ENCODE measurements at regions not wholly inside any gene's neighbourhood (a gene's known extent, or its start where the extent isn't known, plus 50 kb on each side); places are given as distances from the start of the nearest gene placed in this dataset.
A peak's percentile ranks its signal among the peaks of the same experiment; 100 is the strongest.

DNA sequence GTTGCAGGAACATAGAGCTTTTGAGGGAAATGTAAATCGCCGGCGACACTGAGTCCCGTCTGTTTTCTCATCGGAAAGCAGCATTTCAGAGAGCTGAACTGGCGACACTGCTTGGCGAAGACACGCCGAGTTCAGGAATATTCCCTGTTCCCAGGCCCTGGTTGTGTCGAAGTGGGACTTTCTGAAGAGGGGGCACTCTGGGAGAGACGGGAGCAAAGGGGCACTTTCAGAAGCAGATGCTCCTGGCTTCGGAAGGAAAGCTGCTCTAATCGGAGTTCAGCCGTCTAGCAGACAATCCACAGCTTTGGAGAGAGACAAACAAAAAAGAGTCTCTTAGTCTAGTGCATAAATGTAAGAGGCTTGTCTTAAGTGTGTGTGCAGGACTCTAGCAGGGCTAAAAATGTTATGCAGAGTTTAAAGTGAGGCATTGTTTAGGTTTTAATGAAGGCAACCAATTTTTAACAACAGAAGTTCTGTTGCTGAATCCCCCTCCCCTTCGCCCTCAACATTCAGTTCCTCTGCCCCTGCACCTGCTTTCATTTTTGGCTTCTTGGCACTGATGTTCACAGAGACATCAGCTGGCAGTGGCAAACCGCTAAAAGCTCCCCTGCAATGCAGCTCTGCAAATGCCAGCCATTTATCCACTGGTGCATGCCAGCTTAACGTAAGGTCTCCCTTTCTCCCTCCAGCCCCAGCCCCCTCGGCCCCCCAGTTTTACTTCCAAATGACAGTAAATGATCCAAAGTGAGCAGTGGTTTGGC, 289.5 kb upstream of the MPDZ start:
- Histone ChIP-seq H3K9ac (ENCODE audit: low read length) (no peak overlapping the region), H3K18ac (ENCODE audit: low read length) (no peak overlapping the region), H3K23ac (ENCODE audit: low read length) (no peak overlapping the region), H3K4me2 (ENCODE audit: low read length) (peak overlapping the region; percentile 48), H3K27me3 (ENCODE audit: insufficient read depth, low read length) (no peaks in the 10 kb centered on the region), H2AFZ (ENCODE audit: insufficient read depth, low read length, poor library complexity) (peak overlapping the region; percentile 44), H3K4me1 (ENCODE audit: control insufficient read depth in 1 of 2, insufficient read depth in 2 of 2, low read length in 2 of 2) (no peaks in the 10 kb centered on the region), H3K9me3 (ENCODE audit: insufficient read depth, low read depth, low read length) (no peaks in the 10 kb centered on the region), H4K91ac (ENCODE audit: low read depth, low read length) (no peak overlapping the region), H3K79me2 (ENCODE audit: control insufficient read depth, insufficient read depth, low read length, poor library complexity) (no peaks in the 10 kb centered on the region), H3K27ac (ENCODE audit: low read depth, low read length) (no peak overlapping the region), H2BK12ac (ENCODE audit: low read length) (no peak overlapping the region), H4K12ac (ENCODE audit: low read depth, low read length) (no peak overlapping the region), H3K36me3 (ENCODE audit: control insufficient read depth in 1 of 2, insufficient read depth in 2 of 2, low read length in 2 of 2) (no peaks in the 10 kb centered on the region), H2BK120ac (ENCODE audit: insufficient read depth, low read length, poor library complexity) (no peak overlapping the region), H3K14ac (ENCODE audit: low read length) (no peak overlapping the region), H2AK5ac (ENCODE audit: low read length) (no peak overlapping the region), H2BK5ac (ENCODE audit: low read depth, low read length, poor library complexity) (no peak overlapping the region), H4K8ac (ENCODE audit: low read depth, low read length) (no peak overlapping the region), H3K4me3 (ENCODE audit: low read depth, low read length) (no peak overlapping the region), H3K4ac (ENCODE audit: low read depth, low read length) (no peak overlapping the region), H3K79me1 (ENCODE audit: low read length) (no peaks in the 10 kb centered on the region)
- WGBS (ENCODE audit: extremely low coverage, insufficient coverage, insufficient read length) = no CpG with 5 or more reads among the region's 18 CpGs
- DNase-seq = no peak

- Histone ChIP-seq H3K27ac (ENCODE audit: low read depth, low read length) (no peak overlapping the region), H3K4me2 (ENCODE audit: low read length) (peak overlapping the region; percentile 48), H3K4ac (ENCODE audit: low read depth, low read length) (no peak overlapping the region), H2AFZ (ENCODE audit: insufficient read depth, low read length, poor library complexity) (peak overlapping the region; percentile 44), H2BK12ac (ENCODE audit: low read length) (no peak overlapping the region), H3K23ac (ENCODE audit: low read length) (no peak overlapping the region), H3K27me3 (ENCODE audit: insufficient read depth, low read length) (no peaks in the 10 kb centered on the region), H4K91ac (ENCODE audit: low read depth, low read length) (no peak overlapping the region), H2AK5ac (ENCODE audit: low read length) (no peak overlapping the region), H2BK120ac (ENCODE audit: insufficient read depth, low read length, poor library complexity) (no peak overlapping the region), H3K4me1 (ENCODE audit: control insufficient read depth in 1 of 2, insufficient read depth in 2 of 2, low read length in 2 of 2) (no peaks in the 10 kb centered on the region), H3K79me2 (ENCODE audit: control insufficient read depth, insufficient read depth, low read length, poor library complexity) (no peaks in the 10 kb centered on the region), H3K18ac (ENCODE audit: low read length) (no peak overlapping the region), H3K79me1 (ENCODE audit: low read length) (no peaks in the 10 kb centered on the region), H2BK5ac (ENCODE audit: low read depth, low read length, poor library complexity) (no peak overlapping the region), H3K9ac (ENCODE audit: low read length) (no peak overlapping the region), H4K8ac (ENCODE audit: low read depth, low read length) (no peak overlapping the region), H3K4me3 (ENCODE audit: low read depth, low read length) (no peak overlapping the region), H3K36me3 (ENCODE audit: control insufficient read depth in 1 of 2, insufficient read depth in 2 of 2, low read length in 2 of 2) (no peaks in the 10 kb centered on the region), H4K12ac (ENCODE audit: low read depth, low read length) (no peak overlapping the region), H3K9me3 (ENCODE audit: insufficient read depth, low read depth, low read length) (no peaks in the 10 kb centered on the region), H3K14ac (ENCODE audit: low read length) (no peak overlapping the region)
- no CpG with 5 or more reads among the region's 3 CpGs for WGBS (ENCODE audit: extremely low coverage, insufficient coverage, insufficient read length)
- no peak for DNase-seq
Observed at GRCh38 chr9:13568405-13568804, 288.9 kb upstream of the MPDZ start.

- Histone ChIP-seq H3K79me2 (ENCODE audit: control insufficient read depth, insufficient read depth, low read length, poor library complexity) (no peaks in the 10 kb centered on the region), H3K4ac (ENCODE audit: low read depth, low read length) (no peak overlapping the region), H3K36me3 (ENCODE audit: control insufficient read depth in 1 of 2, insufficient read depth in 2 of 2, low read length in 2 of 2) (no peaks in the 10 kb centered on the region), H2BK120ac (ENCODE audit: insufficient read depth, low read length, poor library complexity) (no peak overlapping the region), H4K91ac (ENCODE audit: low read depth, low read length) (no peak overlapping the region), H3K4me2 (ENCODE audit: low read length) (no peak overlapping the region), H4K8ac (ENCODE audit: low read depth, low read length) (no peak overlapping the region), H3K79me1 (ENCODE audit: low read length) (no peaks in the 10 kb centered on the region), H2BK5ac (ENCODE audit: low read depth, low read length, poor library complexity) (no peak overlapping the region), H3K4me1 (ENCODE audit: control insufficient read depth in 1 of 2, insufficient read depth in 2 of 2, low read length in 2 of 2) (no peaks in the 10 kb centered on the region), H3K14ac (ENCODE audit: low read length) (no peak overlapping the region), H2BK12ac (ENCODE audit: low read length) (no peak overlapping the region), H3K9me3 (ENCODE audit: insufficient read depth, low read depth, low read length) (no peaks in the 10 kb centered on the region), H3K9ac (ENCODE audit: low read length) (no peak overlapping the region), H3K4me3 (ENCODE audit: low read depth, low read length) (no peak overlapping the region), H3K27me3 (ENCODE audit: insufficient read depth, low read length) (no peaks in the 10 kb centered on the region), H4K12ac (ENCODE audit: low read depth, low read length) (no peak overlapping the region), H3K18ac (ENCODE audit: low read length) (no peak overlapping the region), H2AK5ac (ENCODE audit: low read length) (no peak overlapping the region), H2AFZ (ENCODE audit: insufficient read depth, low read length, poor library complexity) (no peak overlapping the region), H3K23ac (ENCODE audit: low read length) (no peak overlapping the region), H3K27ac (ENCODE audit: low read depth, low read length) (no peak overlapping the region)
- no peak for DNase-seq
- no CpG with 5 or more reads among the region's 4 CpGs for WGBS (ENCODE audit: extremely low coverage, insufficient coverage, insufficient read length)
Observed at GRCh38 chr9:13567833-13568232, 288.3 kb upstream of the MPDZ start.

GRCh38 chr9:13557746-13558145, 278.3 kb upstream of the MPDZ start:
- Histone ChIP-seq H3K79me2 (ENCODE audit: control insufficient read depth, insufficient read depth, low read length, poor library complexity) (no peaks in the 10 kb centered on the region), H4K12ac (ENCODE audit: low read depth, low read length) (no peak overlapping the region), H3K27me3 (ENCODE audit: insufficient read depth, low read length) (no peaks in the 10 kb centered on the region), H3K27ac (ENCODE audit: low read depth, low read length) (no peak overlapping the region), H4K8ac (ENCODE audit: low read depth, low read length) (no peak overlapping the region), H2BK12ac (ENCODE audit: low read length) (no peak overlapping the region), H2AFZ (ENCODE audit: insufficient read depth, low read length, poor library complexity) (no peak overlapping the region), H3K18ac (ENCODE audit: low read length) (no peak overlapping the region), H3K36me3 (ENCODE audit: control insufficient read depth in 1 of 2, insufficient read depth in 2 of 2, low read length in 2 of 2) (no peaks in the 10 kb centered on the region), H3K4me1 (ENCODE audit: control insufficient read depth in 1 of 2, insufficient read depth in 2 of 2, low read length in 2 of 2) (no peaks in the 10 kb centered on the region), H3K14ac (ENCODE audit: low read length) (no peak overlapping the region), H3K4ac (ENCODE audit: low read depth, low read length) (no peak overlapping the region), H4K91ac (ENCODE audit: low read depth, low read length) (no peak overlapping the region), H2BK5ac (ENCODE audit: low read depth, low read length, poor library complexity) (no peak overlapping the region), H3K9me3 (ENCODE audit: insufficient read depth, low read depth, low read length) (no peaks in the 10 kb centered on the region), H2BK120ac (ENCODE audit: insufficient read depth, low read length, poor library complexity) (no peak overlapping the region), H3K9ac (ENCODE audit: low read length) (no peak overlapping the region), H2AK5ac (ENCODE audit: low read length) (no peak overlapping the region), H3K23ac (ENCODE audit: low read length) (no peak overlapping the region), H3K4me2 (ENCODE audit: low read length) (no peak overlapping the region), H3K4me3 (ENCODE audit: low read depth, low read length) (no peak overlapping the region), H3K79me1 (ENCODE audit: low read length) (no peaks in the 10 kb centered on the region)
- DNase-seq = no peak
- no CpG with 5 or more reads among the region's 2 CpGs for WGBS (ENCODE audit: extremely low coverage, insufficient coverage, insufficient read length)
